Heart left ventricle (tissue), 13 donors: ENCODE measurements at regions not wholly inside any gene's neighbourhood (a gene's known extent, or its start where the extent isn't known, plus 50 kb on each side); places are given as distances from the start of the nearest gene placed in this dataset.

Experiments used
- CTCF ChIP-seq, 12 donors: fragments of 200-600 bp; sonication (generic) in 4 of 12; IDR thresholded peaks; one replicate each; pipeline versions ENCODE4 v1.5.0 to v1.8.0; 2018 to 2022; ENCODE audit warnings: antibody characterized with exemption in 12 of 12, mild to moderate bottlenecking in 5 of 12
- POLR2A ChIP-seq, 2 donors: fragments of 450-650 bp; IDR thresholded peaks; one replicate each; pipeline ENCODE4 v1.6.1; 2017; ENCODE audit warnings: antibody characterized with exemption in 2 of 2, mild to moderate bottlenecking in 2 of 2, moderate library complexity in 2 of 2
- donor health status: ischemic (EF 13 %, LVEDD 7.1; RV severe dilation, severe dysfunction).
- donor health status: DM: no; HTN: yes; CAD: no.
- donor health status: DM: no; HTN: no; CAD: no.
- donor health status: ischemic (EF 25% LVEDD 6.9; RV normal size, moderate dysfunction).
- donor health status: ischemic (EF 25% LVEDD 5.7; RV mildly dilated, moderate dysfunction).
- donor health status: ischemic (EF 35%, LVEDD 5.7; RV mildly dilated, moderate dysfunction).
- donor health status: nonischemic (EF 11% LVEDD 7.7; RV severe dilation, severe dysfunction).
- donor health status: DM: yes; HTN: yes; CAD: no.
- donor health status: PGD.
- donor health status: ischemic (EF 29% LVEDD 5.4; RV normal size, mild dysfunction).
- donor health status: nonischemic (EF 23%, LVEDD 6.1; RV moderate dilation, normal function).

GRCh38 chr12:13509740-13510139, 313.2 kb downstream of the EMP1 start:
- TF ChIP-seq CTCF (IDR thresholded peaks at IDR 0.05) = no peak
- no peak for TF ChIP-seq POLR2A (IDR thresholded peaks at IDR 0.05)
